ENCODE measurements at regions not wholly inside any gene's neighbourhood (a gene's known extent, or its start where the extent isn't known, plus 50 kb on each side); places are given as distances from the start of the nearest gene placed in this dataset.

DNA sequence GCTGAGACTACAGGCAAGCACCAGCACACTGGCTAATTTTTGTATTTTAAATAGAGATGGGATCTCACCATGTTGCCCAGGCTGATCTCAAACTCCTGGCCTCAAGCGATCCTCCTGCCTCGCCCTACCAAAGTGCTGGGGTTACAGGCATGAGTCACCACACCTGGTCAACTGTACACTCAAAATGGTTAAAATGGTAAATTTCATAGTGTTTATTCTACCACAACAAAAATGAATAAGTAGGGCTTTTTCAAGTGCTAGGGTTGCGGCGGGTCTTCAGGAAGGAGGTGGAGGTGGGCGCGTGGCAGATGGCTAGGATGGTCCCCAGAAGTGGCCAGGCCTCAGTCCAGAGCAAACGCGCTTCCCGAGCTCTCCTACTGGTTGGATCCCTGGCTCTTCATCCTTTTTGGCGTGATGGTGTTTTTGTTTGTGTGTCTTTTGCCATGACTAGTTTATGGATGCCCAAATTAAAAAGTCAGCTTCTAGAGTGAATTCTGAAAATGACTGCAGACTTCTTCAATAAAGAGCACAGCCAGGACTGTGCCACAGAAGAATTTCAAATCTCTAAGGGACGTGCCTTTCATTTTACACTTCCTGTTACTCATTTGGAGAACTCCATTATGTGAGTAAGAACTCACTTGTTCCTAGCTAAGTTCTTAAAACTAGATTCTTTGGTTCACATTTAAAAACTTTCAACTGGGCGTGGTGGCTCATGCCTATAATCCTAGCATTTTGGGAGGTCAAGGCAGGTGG is 73.9 kb downstream of the TMEM130 start:
- TF ChIP-seq, protein P1, sequence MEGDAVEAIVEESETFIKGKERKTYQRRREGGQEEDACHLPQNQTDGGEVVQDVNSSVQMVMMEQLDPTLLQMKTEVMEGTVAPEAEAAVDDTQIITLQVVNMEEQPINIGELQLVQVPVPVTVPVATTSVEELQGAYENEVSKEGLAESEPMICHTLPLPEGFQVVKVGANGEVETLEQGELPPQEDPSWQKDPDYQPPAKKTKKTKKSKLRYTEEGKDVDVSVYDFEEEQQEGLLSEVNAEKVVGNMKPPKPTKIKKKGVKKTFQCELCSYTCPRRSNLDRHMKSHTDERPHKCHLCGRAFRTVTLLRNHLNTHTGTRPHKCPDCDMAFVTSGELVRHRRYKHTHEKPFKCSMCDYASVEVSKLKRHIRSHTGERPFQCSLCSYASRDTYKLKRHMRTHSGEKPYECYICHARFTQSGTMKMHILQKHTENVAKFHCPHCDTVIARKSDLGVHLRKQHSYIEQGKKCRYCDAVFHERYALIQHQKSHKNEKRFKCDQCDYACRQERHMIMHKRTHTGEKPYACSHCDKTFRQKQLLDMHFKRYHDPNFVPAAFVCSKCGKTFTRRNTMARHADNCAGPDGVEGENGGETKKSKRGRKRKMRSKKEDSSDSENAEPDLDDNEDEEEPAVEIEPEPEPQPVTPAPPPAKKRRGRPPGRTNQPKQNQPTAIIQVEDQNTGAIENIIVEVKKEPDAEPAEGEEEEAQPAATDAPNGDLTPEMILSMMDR (IDR thresholded peaks at IDR 0.05), result no peak
- TF ChIP-seq POLR2AphosphoS5 (IDR thresholded peaks at IDR 0.05), result no peak
